ENCODE measurements at regions not wholly inside any gene's neighbourhood (a gene's known extent, or its start where the extent isn't known, plus 50 kb on each side); places are given as distances from the start of the nearest gene placed in this dataset.

- ATAC-seq (no peak), FAIRE-seq (peak; percentile 15), DNase-seq (ENCODE audit: low spot score) (no peak)
- no peak overlapping the region for H3K27ac ChIP-seq (ENCODE audit: extremely low read length, insufficient read depth, low read length)
- H3K4me1 ChIP-seq (ENCODE audit: insufficient read depth, low read length): peaks cover 17% of the 10 kb centered on the region
- H3K4me3 ChIP-seq (replicated peaks in 1 of 3; ENCODE audit: insufficient read depth in 1 of 3, low read depth in 2 of 3, low read length in 3 of 3): no peak overlapping the region
- no TSS peak for BruUV-seq (replicated peaks)
- WGBS (ENCODE audit: low lambda C conversion rate): 69% methylated on average over 18 of the region's 18 CpGs
- no peaks in the 10 kb centered on the region for H3K36me3 ChIP-seq (replicated peaks in 1 of 2; ENCODE audit: control insufficient read depth in 1 of 2, insufficient read depth in 2 of 2, low read length in 2 of 2)
- H3K4me2 ChIP-seq (ENCODE audit: low read depth, low read length): no peak overlapping the region
- intact Hi-C loops (cut with micrococcal nuclease; ENCODE audit: unreplicated experiment): no loop called here
- CTCF ChIA-PET (ENCODE audit: low intra/inter-chr PET ratio, low total read pairs): no interaction called here
- H2AFZ ChIP-seq (ENCODE audit: low read length): no peak overlapping the region
- POLR2A ChIA-PET: no interaction called here
- no peaks in the 10 kb centered on the region for H3K27me3 ChIP-seq (ENCODE audit: control insufficient read depth in 1 of 2, insufficient read depth in 2 of 2, low read length in 2 of 2)
- H3K9ac ChIP-seq (ENCODE audit: insufficient read depth, low read depth, low read length): no peak overlapping the region
- no peaks in the 10 kb centered on the region for H4K20me1 ChIP-seq (ENCODE audit: insufficient read depth, low read length)
- no peaks in the 10 kb centered on the region for H3K9me3 ChIP-seq (ENCODE audit: low read length)
- in situ Hi-C loops (cut with HindIII; ENCODE audit: extremely low pct_ligation_motif_present, low pct_unique_long_range_greater_than_20kb): no loop called here
- TF ChIP-seq ZBTB33 (CRISPR knock-in tag; IDR thresholded peaks at IDR 0.05) (peak; percentile 67; the same call in 1 of the 2 replicates), ZMAT5 (CRISPR knock-in tag; IDR thresholded peaks at IDR 0.05; ENCODE audit: borderline replicate concordance, low read depth) (no peak), ELF3 (CRISPR knock-in tag; IDR thresholded peaks at IDR 0.05) (no peak)
- H3K79me2 ChIP-seq (ENCODE audit: insufficient read depth, low read length): no peaks in the 10 kb centered on the region
Observed at GRCh38 chr6:27139756-27140579, 107.5 kb upstream of the PRSS16 start.

DNA sequence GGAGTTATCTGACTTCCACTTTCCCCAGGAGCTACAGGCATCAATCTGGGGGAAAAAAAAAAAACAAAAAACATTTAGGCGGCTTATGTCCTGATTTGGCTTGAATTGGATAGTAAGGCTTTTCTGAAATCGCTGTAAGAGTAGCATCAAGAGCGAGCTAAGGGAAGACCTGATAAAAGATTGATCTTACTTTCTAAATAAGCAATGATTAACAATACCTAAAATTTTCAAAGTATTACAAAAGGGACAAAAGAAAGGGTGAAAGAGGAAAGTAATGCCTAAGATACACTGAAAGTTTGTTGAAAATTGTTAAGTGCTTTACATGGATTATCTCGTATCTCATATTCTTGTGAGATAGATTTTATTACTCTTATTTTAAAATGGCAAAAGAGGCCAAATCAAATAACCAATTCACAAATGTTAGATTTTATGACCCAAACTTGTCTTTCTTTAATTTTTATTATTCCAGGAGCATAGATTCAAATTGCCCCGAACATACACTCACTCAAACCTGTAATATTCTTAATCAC is 106.4 kb upstream of the PRSS16 start:
- POLR2A ChIA-PET: no interaction called here
- in situ Hi-C loops (cut with HindIII; ENCODE audit: extremely low pct_ligation_motif_present, low pct_unique_long_range_greater_than_20kb): no loop called here
- TF ChIP-seq REXO4 (CRISPR knock-in tag; IDR thresholded peaks at IDR 0.05; ENCODE audit: borderline replicate concordance) (no peak), ZNF790 (CRISPR knock-in tag; IDR thresholded peaks at IDR 0.05; ENCODE audit: borderline replicate concordance) (no peak), FOXP4 (CRISPR knock-in tag; IDR thresholded peaks at IDR 0.05) (no peak), YEATS2 (CRISPR knock-in tag; IDR thresholded peaks at IDR 0.05; ENCODE audit: borderline replicate concordance) (no peak), ZNF781 (CRISPR knock-in tag; IDR thresholded peaks at IDR 0.05; ENCODE audit: borderline replicate concordance, not compliant biosample characterization) (no peak), ZNF776 (CRISPR knock-in tag; IDR thresholded peaks at IDR 0.05) (no peak), ZNF251 (CRISPR knock-in tag; IDR thresholded peaks at IDR 0.05) (no peak)
- TF ChIP-seq, protein P1, sequence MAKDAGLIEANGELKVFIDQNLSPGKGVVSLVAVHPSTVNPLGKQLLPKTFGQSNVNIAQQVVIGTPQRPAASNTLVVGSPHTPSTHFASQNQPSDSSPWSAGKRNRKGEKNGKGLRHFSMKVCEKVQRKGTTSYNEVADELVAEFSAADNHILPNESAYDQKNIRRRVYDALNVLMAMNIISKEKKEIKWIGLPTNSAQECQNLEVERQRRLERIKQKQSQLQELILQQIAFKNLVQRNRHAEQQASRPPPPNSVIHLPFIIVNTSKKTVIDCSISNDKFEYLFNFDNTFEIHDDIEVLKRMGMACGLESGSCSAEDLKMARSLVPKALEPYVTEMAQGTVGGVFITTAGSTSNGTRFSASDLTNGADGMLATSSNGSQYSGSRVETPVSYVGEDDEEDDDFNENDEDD (CRISPR knock-in tag; IDR thresholded peaks at IDR 0.05; ENCODE audit: borderline replicate concordance): no peak

More for the DNA sequence above, 106.4 kb upstream of the PRSS16 start:
- H3K27ac ChIP-seq (ENCODE audit: extremely low read length, insufficient read depth, low read length): no peak overlapping the region
- WGBS (ENCODE audit: low lambda C conversion rate): 44% methylated on average over 5 of the region's 5 CpGs
- peaks cover 0 to 11% of the 10 kb centered on the region in 2 experiments; a peak in 4 of 5 replicates for H3K27me3 ChIP-seq (ENCODE audit: control insufficient read depth in 1 of 2, insufficient read depth in 2 of 2, low read length in 2 of 2)
- no peak overlapping the region for H2AFZ ChIP-seq (ENCODE audit: low read length)
- CTCF ChIA-PET (ENCODE audit: low intra/inter-chr PET ratio, low total read pairs): no interaction called here
- intact Hi-C loops (cut with micrococcal nuclease; ENCODE audit: unreplicated experiment): no loop called here
- no peaks in the 10 kb centered on the region for H4K20me1 ChIP-seq (ENCODE audit: insufficient read depth, low read length)
- no peak for ATAC-seq
- FAIRE-seq: no peak
- H3K9me3 ChIP-seq (ENCODE audit: low read length): no peaks in the 10 kb centered on the region
- peaks cover 27% of the 10 kb centered on the region for H3K4me1 ChIP-seq (ENCODE audit: insufficient read depth, low read length)
- no peak overlapping the region for H3K4me3 ChIP-seq (replicated peaks in 1 of 3; ENCODE audit: insufficient read depth in 1 of 3, low read depth in 2 of 3, low read length in 3 of 3)
- no peaks in the 10 kb centered on the region for H3K79me2 ChIP-seq (ENCODE audit: insufficient read depth, low read length)
- no peak for DNase-seq (ENCODE audit: low spot score)
- BruUV-seq (replicated peaks): no TSS peak
- no peak overlapping the region for H3K9ac ChIP-seq (ENCODE audit: insufficient read depth, low read depth, low read length)
- H3K36me3 ChIP-seq (replicated peaks in 1 of 2; ENCODE audit: control insufficient read depth in 1 of 2, insufficient read depth in 2 of 2, low read length in 2 of 2): no peaks in the 10 kb centered on the region
- no peak overlapping the region for H3K4me2 ChIP-seq (ENCODE audit: low read depth, low read length)

Measured in HepG2 (cell line).